ENCODE measurements at regions not wholly inside any gene's neighbourhood (a gene's known extent, or its start where the extent isn't known, plus 50 kb on each side); places are given as distances from the start of the nearest gene placed in this dataset.
A peak's percentile ranks its signal among the peaks of the same experiment; 100 is the strongest.

GRCh38 chr1:113255038-113255719 is 135.1 kb upstream of the MAGI3 start:
- ATAC-seq, result peak; percentile 10; the same call in 1 of the 2 replicates
- POLR2A ChIA-PET, result no interaction called here

DNA sequence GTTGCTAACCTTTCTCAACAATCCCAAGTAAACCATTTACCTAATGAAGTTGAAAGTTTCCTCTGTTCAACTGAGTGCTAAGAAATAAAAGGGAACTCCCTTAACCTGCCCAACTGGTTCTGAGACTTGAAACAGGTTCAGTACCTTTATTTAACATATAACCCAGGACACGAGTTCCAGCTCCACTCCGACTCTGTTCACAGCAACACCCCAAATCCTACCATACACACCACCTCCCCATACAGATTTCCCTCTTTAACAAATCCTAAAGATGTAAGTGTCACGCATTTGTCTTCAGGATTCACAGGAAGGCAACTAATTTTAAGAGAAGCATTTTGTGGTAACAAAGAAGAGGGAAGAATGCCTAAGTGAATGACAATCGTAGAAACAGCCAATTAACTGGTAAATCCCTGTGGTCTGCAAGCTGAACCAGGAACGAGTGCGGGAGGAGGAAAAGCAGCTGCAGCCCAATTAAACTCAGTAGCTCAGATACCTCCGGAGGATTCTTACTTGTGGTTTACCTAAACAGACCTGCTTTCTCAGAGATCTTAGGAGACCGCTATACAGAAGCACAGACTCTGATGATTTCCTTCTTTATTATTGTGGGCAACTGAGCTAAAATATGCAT is 134.5 kb upstream of the MAGI3 start:
- peak overlapping the region; percentile 14; the same call in 1 of the 2 replicates for H3K4me3 Mint-ChIP-seq
- H3K36me3 Mint-ChIP-seq, result no peaks in the 10 kb centered on the region
- POLR2A ChIA-PET, result no interaction called here
- CTCF ChIA-PET, result interaction anchor here (1.0 to 1.9 kb wide), 4 partner anchors 10 to 115 kb away, joined by 4 to 10 read pairs (median 4); no protein-coding TSS in a partner anchor
- H3K4me1 Mint-ChIP-seq, result peaks cover 51% of the 10 kb centered on the region
- DNase-seq (ENCODE audit: low spot score), result no peak
- no peaks in the 10 kb centered on the region for H3K9me3 Mint-ChIP-seq
- H3K27me3 Mint-ChIP-seq (ENCODE audit: low read depth), result no peaks in the 10 kb centered on the region
- peak overlapping the region; percentile 84 for H3K27ac Mint-ChIP-seq
- ATAC-seq, result peak; percentile 80
- no peak for TF ChIP-seq TEAD1 (CRISPR knock-in tag; IDR thresholded peaks at IDR 0.05)
- TF ChIP-seq CTCF (IDR thresholded peaks at IDR 0.05), result no peak
- TF ChIP-seq, protein P1, sequence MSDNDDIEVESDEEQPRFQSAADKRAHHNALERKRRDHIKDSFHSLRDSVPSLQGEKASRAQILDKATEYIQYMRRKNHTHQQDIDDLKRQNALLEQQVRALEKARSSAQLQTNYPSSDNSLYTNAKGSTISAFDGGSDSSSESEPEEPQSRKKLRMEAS (CRISPR knock-in tag; IDR thresholded peaks at IDR 0.05), result no peak
- no peak for TF ChIP-seq CREB1 (CRISPR knock-in tag; IDR thresholded peaks at IDR 0.05)
- TF ChIP-seq ESRRA (CRISPR knock-in tag; IDR thresholded peaks at IDR 0.05; ENCODE audit: borderline replicate concordance), result no peak
- TF ChIP-seq STAT6 (CRISPR knock-in tag; conservative IDR thresholded peaks at IDR 0.05; ENCODE audit: low read depth), result no peak
- no peak for TF ChIP-seq ZNF121 (CRISPR knock-in tag; IDR thresholded peaks at IDR 0.05)
- TF ChIP-seq, protein P2, sequence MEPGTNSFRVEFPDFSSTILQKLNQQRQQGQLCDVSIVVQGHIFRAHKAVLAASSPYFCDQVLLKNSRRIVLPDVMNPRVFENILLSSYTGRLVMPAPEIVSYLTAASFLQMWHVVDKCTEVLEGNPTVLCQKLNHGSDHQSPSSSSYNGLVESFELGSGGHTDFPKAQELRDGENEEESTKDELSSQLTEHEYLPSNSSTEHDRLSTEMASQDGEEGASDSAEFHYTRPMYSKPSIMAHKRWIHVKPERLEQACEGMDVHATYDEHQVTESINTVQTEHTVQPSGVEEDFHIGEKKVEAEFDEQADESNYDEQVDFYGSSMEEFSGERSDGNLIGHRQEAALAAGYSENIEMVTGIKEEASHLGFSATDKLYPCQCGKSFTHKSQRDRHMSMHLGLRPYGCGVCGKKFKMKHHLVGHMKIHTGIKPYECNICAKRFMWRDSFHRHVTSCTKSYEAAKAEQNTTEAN (CRISPR knock-in tag; IDR thresholded peaks at IDR 0.05), result no peak
- TF ChIP-seq GRHL2 (CRISPR knock-in tag; IDR thresholded peaks at IDR 0.05; ENCODE audit: insufficient replicate concordance, severe bottlenecking), result no peak
- TF ChIP-seq, protein P3, sequence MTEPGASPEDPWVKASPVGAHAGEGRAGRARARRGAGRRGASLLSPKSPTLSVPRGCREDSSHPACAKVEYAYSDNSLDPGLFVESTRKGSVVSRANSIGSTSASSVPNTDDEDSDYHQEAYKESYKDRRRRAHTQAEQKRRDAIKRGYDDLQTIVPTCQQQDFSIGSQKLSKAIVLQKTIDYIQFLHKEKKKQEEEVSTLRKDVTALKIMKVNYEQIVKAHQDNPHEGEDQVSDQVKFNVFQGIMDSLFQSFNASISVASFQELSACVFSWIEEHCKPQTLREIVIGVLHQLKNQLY (CRISPR knock-in tag; IDR thresholded peaks at IDR 0.05), result no peak
- no peak for TF ChIP-seq JAZF1 (CRISPR knock-in tag; IDR thresholded peaks at IDR 0.05)
- TF ChIP-seq ETV6 (CRISPR knock-in tag; IDR thresholded peaks at IDR 0.05), result no peak
- TF ChIP-seq, protein P4, sequence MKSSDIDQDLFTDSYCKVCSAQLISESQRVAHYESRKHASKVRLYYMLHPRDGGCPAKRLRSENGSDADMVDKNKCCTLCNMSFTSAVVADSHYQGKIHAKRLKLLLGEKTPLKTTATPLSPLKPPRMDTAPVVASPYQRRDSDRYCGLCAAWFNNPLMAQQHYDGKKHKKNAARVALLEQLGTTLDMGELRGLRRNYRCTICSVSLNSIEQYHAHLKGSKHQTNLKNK (CRISPR knock-in tag; IDR thresholded peaks at IDR 0.05), result no peak

More at GRCh38 chr1:113255038-113255719, 135.1 kb upstream of the MAGI3 start:
- Mint-ChIP-seq H3K4me1 (peaks cover 51% of the 10 kb centered on the region), H3K27me3 (ENCODE audit: low read depth) (no peaks in the 10 kb centered on the region), H3K4me3 (peak overlapping the region; percentile 29), H3K36me3 (no peaks in the 10 kb centered on the region), H3K9me3 (no peaks in the 10 kb centered on the region), H3K27ac (peak overlapping the region; percentile 91)
- TF ChIP-seq ATF1 (CRISPR knock-in tag; IDR thresholded peaks at IDR 0.05) (no peak), ZNF396 (CRISPR knock-in tag; IDR thresholded peaks at IDR 0.05; ENCODE audit: borderline replicate concordance) (no peak), CREM (CRISPR knock-in tag; IDR thresholded peaks at IDR 0.05) (no peak), OVOL2 (CRISPR knock-in tag; IDR thresholded peaks at IDR 0.05; ENCODE audit: borderline replicate concordance) (no peak), ETV6 (CRISPR knock-in tag; IDR thresholded peaks at IDR 0.05) (no peak), ZNF263 (CRISPR knock-in tag; IDR thresholded peaks at IDR 0.05; ENCODE audit: low read depth) (no peak), ZNF532 (CRISPR knock-in tag; IDR thresholded peaks at IDR 0.05; ENCODE audit: borderline replicate concordance) (no peak)
- CTCF ChIA-PET, result interaction anchor here (1.0 to 1.9 kb wide), 4 partner anchors 10 to 114 kb away, joined by 4 to 10 read pairs (median 4); no protein-coding TSS in a partner anchor
- no peak for DNase-seq (ENCODE audit: low spot score)

Measured in WTC11 (cell line).